Breast epithelium (tissue), 3 donors: ENCODE measurements at regions not wholly inside any gene's neighbourhood (a gene's known extent, or its start where the extent isn't known, plus 50 kb on each side); places are given as distances from the start of the nearest gene placed in this dataset.

Source experiments
- CTCF ChIP-seq, 3 donors: fragments of 450-650 bp; IDR thresholded peaks; one replicate each; pipeline ENCODE4 v1.5.1; 2016 to 2017; ENCODE audit warnings: antibody characterized with exemption in 3 of 3, mild to moderate bottlenecking in 3 of 3, moderate library complexity in 3 of 3
- POLR2AphosphoS5 ChIP-seq, 3 donors: sonication (generic); formaldehyde crosslinking; IDR thresholded peaks; one replicate each; pipeline ENCODE4 v1.6.1; 2017; ENCODE audit warnings: antibody characterized with exemption in 3 of 3

GRCh38 chr19:14265290-14266036, 59.5 kb upstream of the ADGRL1 start:
- TF ChIP-seq CTCF (IDR thresholded peaks at IDR 0.05): no peak
- no peak for TF ChIP-seq POLR2AphosphoS5 (IDR thresholded peaks at IDR 0.05)
